IMR-90 (cell line): ENCODE measurements at regions not wholly inside any gene's neighbourhood (a gene's known extent, or its start where the extent isn't known, plus 50 kb on each side); places are given as distances from the start of the nearest gene placed in this dataset.

ENCODE experiments used
- BHLHE40 ChIP-seq: fragments of 150-350 bp; IDR thresholded peaks from 2 replicates; pipeline ENCODE4 v1.6.1; 2016; ENCODE audit warnings: mild to moderate bottlenecking, low read depth, low read length
- CEBPB ChIP-seq: IDR thresholded peaks from 2 replicates; pipeline ENCODE4 v1.6.1; 2012; ENCODE audit warnings: low read depth, low read length, improper control_type of control experiment
- CTCF ChIP-seq: conservative IDR thresholded peaks from 2 replicates; pipeline ENCODE4 v1.5.1; 2012; ENCODE audit warnings: mild to moderate bottlenecking, low read depth, low read length, improper control_type of control experiment
- FOS ChIP-seq: fragments of 150-350 bp; IDR thresholded peaks from 2 replicates; pipeline ENCODE4 v1.6.1; 2016; ENCODE audit warnings: low read depth, low read length
- MAFK ChIP-seq: IDR thresholded peaks from 2 replicates; pipeline ENCODE4 v1.6.1; 2012; ENCODE audit warnings: low read depth, low read length, improper control_type of control experiment
- MAZ ChIP-seq: IDR thresholded peaks from 2 replicates; pipeline ENCODE4 v1.6.1; 2012; ENCODE audit warnings: low read depth, mild to moderate bottlenecking, low read length, improper control_type of control experiment, moderate library complexity, borderline replicate concordance
- MXI1 ChIP-seq: IDR thresholded peaks from 2 replicates; pipeline ENCODE4 v1.6.1; 2012; ENCODE audit warnings: low read depth, mild to moderate bottlenecking, low read length, moderate library complexity, borderline replicate concordance
- NFE2L2 ChIP-seq: fragments of 150-350 bp; IDR thresholded peaks from 2 replicates; pipeline ENCODE4 v1.6.1; 2016; ENCODE audit warnings: low read depth, mild to moderate bottlenecking, low read length
- POLR2A ChIP-seq: IDR thresholded peaks from 2 replicates; pipeline ENCODE4 v1.6.1; 2012; ENCODE audit warnings: mild to moderate bottlenecking, low read depth, low read length
- RAD21 ChIP-seq: IDR thresholded peaks from 2 replicates; pipeline ENCODE4 v1.6.1; 2012; ENCODE audit warnings: low read length, improper control_type of control experiment
- RCOR1 ChIP-seq: IDR thresholded peaks from 2 replicates; pipeline ENCODE4 v1.6.1; 2012; ENCODE audit warnings: mild to moderate bottlenecking, low read length, improper control_type of control experiment; ENCODE audit not compliant: insufficient replicate concordance
- RFX5 ChIP-seq: IDR thresholded peaks from 2 replicates; pipeline ENCODE4 v1.8.0; 2012; ENCODE audit warnings: low read depth, mild to moderate bottlenecking, low read length, moderate library complexity
- SMC3 ChIP-seq: fragments of 150-350 bp; IDR thresholded peaks from 2 replicates; pipeline ENCODE4 v1.6.1; 2016; ENCODE audit warnings: low read depth, mild to moderate bottlenecking, antibody characterized with exemption, low read length, moderate library complexity
- USF2 ChIP-seq: fragments of 150-350 bp; IDR thresholded peaks from 2 replicates; pipeline ENCODE4 v1.6.1; 2017; ENCODE audit warnings: mild to moderate bottlenecking, antibody characterized with exemption, low read length, low read depth

GRCh38 chr5:20678386-20678785, 690.4 kb upstream of the CDH18 start:
- TF ChIP-seq NFE2L2, result no peak
- TF ChIP-seq CTCF, result no peak
- TF ChIP-seq RFX5, result no peak
- TF ChIP-seq BHLHE40, result no peak
- no peak for TF ChIP-seq POLR2A
- no peak for TF ChIP-seq RAD21
- no peak for TF ChIP-seq MAZ
- TF ChIP-seq SMC3, result no peak
- TF ChIP-seq CEBPB, result no peak
- no peak for TF ChIP-seq MXI1
- no peak for TF ChIP-seq FOS
- no peak for TF ChIP-seq RCOR1
- no peak for TF ChIP-seq USF2
- no peak for TF ChIP-seq MAFK
